ENCODE measurements at regions not wholly inside any gene's neighbourhood (a gene's known extent, or its start where the extent isn't known, plus 50 kb on each side); places are given as distances from the start of the nearest gene placed in this dataset.
"Not testable (repeated sequence)": the region's sequence is repeated elsewhere in the genome, so short reads cannot be mapped to it uniquely, and the experiment has no call there.

DNA sequence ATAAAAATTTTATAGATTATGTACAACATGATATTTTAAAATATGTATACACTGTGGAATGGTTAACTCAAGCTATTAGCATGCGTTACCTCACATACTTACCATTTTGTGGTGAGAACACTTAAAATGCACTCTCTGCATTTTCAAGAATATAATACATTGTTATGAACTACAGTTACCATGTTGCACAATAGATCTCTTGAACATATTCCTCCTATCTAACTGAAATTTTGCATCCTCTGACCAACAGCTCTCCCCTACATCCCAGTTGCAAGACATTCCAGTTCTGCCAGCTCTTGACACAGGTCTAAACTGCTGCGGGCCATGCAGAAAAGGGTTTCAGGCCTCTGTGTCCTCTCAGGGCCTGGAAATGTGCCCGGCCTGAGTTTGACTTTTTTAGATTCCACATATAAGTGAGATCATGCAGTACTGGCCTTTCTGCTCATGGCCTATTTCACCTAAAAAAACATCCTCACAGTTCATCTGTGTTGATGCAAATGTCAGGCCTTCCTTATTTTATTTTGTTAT, 113.7 kb downstream of the CDCA7 start:
- DNase-seq, result no peak

DNA sequence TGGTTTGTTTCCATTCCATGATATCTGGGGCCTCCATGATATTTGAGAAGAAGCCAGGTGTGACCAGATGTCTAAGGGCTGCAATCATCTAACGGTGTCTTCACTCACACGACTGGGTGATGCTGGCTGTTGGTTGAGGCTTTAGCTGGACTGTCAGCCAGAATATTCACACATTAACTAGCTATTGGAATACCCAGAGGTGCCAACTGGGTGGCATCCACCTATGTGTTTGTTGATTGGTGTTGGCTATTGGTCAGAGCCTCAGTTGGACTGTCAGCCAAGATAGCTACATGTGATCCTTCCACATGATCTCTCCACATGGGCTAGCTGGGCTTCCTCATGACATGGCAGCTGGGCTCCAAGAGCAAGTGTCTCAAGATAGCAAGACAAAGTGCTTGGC, 117.4 kb downstream of the CDCA7 start:
- DNase-seq, result no peak

DNA sequence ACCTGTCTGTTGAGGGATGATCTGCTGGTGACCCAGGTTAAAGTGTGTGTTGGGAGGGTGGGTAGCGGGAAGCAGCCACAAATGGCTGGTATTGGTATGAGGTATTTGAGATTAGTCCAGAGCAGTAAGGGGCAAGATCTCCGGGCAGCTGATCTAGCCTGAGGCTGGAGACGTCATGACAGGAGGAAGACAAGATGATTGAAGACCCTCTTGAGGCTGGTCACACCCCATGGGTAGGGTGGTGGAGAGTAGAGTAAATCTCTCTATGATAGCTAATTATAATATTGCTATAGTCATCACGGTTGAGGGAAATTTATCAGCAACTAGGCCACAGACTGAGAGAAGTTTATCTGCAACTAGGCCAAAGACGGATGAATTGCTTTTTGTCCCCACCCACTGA, 128.5 kb downstream of the CDCA7 start:
- DNase-seq, result no peak

DNA sequence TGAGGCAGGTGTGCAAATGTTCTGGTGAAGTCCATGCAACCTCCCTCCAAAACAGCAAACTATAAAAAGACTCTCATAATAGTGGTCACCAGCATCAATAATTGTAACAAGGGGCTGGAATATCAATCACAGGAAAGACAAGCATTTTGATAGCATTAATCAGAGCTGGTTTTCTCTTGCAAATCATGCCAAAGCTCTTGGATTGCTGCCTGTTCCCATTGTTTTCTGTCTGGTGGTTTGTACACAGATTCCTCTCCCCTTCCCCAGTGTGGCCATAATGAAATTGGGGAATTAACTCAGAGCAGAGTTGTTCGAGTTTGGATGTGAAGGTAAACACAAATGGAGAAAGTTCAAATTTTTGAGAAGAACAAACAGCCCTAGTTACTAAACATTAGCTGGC, 134.2 kb downstream of the CDCA7 start:
- no peak for DNase-seq

DNA sequence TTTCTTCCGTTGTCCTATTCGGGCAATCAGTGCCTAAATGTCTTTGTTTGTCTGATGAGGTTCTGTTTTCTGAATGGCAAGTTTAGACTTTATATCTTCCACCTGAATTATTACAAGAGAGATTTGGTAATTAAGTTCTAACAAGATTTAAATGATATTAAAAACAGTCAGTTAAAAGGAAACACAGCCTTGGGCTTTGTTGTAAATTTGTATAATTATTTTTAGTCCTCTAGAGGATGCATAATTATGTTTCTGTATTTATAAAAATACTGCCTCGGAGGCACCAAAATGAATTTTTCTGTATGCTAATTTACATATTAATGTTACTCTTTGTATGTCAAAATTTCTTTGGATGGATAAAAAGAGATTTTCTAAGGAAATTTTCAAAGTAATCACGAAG, 136.7 kb downstream of the CDCA7 start:
- DNase-seq, result no peak

DNA sequence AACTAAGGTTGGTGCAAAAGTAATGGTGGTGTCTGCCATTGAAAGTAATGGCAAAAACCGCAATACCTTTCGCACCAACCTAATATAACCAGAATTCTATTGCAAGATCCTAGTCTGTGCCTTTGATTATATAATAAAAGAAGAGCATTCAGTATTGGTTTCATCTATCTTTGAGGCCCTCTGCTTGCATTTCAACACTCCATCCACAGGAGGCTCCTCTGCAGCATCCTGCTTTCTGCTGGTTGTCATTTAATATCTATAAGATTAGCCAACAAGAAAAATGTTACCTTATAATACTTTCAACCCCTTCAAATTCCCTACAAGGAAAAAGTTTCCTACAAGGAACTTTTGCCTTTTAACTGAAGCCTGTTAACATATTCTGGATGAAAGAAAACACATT, 139.2 kb downstream of the CDCA7 start:
- DNase-seq, result no peak

DNA sequence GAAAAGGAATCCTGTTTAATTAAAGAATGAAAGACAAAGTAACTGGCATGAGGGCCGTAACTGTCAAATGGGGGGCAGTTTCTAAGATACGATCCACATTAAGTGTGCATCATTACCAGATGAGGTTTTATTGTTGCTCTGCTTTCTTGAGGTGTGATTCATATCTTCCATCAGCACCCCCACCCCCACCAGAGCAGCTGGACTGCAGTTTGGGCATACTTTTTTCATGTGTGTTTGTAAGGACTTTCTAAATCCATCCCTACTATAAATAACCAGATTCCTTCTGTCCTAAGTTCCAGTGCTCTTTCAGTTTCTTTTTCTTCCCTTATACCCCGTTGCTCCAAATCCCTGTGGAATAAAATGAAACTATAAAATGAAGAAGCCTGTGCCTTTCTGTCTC, 142.1 kb downstream of the CDCA7 start:
- DNase-seq, result no peak

DNA sequence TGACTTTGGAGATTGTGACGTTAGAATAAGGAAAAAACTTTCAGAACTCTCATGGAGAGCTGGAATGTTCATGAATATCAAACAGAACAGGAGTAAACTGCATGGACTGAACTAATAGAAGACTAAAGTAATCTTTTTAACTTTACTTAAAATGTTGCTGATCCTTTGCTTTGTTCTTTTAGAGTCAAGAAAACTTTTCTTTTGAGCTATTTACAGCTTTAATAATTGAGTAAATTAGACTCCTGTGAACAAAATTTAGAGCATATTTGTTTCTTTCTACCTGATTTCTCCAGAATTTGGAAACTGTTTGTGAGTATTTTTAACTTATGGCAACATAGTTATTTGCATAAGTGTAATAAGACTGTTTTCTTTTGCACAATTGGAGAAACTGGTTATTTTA, 146.3 kb downstream of the CDCA7 start:
- DNase-seq, result no peak

DNA sequence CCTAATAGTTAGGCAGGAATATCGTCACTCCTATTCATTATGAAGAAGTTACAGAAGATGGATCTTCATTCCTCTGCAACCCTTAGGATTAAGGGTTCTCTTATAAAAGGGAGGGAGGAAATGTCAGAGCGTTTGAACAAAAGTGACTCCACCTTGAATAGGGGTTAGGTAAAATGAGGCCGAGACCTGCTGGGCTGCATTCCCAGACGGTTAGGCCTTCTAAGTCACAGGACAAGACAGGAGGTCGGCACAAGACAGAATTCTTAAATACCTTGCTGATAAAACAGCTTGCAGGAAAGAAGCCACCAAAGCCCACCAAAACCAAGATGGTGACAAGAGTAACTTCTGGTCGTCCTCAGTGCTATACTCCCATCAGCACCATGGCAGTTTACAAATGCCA, 147.6 kb downstream of the CDCA7 start:
- DNase-seq, result no peak

DNA sequence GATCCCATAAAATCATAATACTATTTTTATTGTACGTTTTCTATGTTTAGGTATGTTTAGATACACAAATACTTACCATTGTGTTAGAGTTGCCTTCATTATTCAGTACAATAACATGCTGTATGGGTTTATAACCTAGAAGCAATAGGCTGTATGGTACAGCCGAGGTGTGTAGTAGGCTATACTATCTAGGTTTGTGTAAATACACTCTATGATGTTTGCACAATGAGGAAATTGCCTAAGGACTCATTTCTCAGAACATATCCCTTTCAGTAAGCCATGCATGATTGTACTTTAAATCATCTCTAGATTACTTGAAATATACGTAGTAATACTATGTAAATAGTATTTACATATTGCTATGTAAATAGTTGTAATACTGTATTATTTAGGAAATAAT, 156.7 kb downstream of the CDCA7 start:
- DNase-seq, result no peak

DNA sequence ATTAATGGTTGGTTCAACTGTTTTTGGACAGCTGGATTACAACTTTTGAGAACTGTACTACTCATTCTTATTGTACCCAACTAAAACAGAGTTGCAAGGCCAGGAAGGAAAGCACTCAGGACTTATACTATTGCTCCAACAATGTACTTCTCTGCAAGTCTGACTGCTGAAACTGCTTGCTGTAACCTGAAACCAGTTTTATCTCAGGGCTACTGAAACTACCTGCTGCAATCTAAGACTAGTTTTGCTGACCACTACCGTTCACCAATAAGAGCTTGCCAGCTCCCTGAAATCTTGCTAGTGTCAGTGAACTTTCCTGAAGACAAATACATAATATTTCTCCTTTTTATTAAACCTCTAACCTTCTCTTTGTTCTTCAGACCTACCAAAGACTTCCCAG, 157.3 kb downstream of the CDCA7 start:
- no peak for DNase-seq

DNA sequence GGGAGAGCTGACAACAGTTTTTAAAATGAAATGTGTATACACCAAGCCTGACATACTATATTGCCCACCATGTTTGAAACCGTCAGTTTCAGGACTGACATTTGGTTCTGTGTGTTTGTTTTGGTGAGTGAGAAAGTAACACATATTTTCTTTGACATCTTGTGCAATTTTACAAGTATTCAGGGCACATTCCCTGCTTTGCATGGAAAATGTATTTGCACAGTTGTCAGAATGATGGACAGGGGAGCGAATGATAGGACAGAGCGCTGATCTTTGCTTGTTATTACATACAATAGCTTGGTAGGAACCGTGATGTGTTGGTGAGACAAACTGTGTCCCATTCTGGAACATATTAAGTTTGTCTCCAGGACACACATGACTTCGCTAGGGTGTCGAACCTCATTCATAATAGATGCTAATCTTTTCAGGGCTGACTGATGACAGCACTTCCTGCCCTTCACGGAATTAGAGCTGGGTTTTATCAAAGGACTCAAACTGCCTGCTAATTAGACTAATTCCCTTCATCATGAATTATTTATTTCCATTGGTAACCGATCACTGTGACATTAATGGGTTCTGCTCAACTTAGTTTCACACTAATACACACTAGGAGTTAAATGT, 158.5 kb downstream of the CDCA7 start:
- no peak for DNase-seq

DNA sequence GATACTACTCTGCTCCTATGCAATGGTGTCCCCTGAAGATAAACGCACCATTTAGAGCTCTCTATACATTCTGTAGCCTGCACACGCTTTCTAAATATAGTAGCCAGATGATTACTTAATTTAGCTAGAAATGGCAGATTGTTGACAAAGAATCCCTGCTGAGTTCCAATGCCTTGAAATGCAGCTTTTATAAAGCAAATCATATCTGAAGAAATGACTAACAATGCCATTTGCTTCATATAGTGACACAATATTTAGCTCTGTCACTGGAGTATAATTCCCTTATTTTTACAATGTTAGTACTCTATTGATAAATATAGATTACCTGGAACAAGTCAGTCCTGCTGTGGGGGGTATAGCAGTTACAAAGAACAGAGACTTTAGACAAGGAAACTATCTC, 166.2 kb downstream of the CDCA7 start:
- no peak for DNase-seq

DNA sequence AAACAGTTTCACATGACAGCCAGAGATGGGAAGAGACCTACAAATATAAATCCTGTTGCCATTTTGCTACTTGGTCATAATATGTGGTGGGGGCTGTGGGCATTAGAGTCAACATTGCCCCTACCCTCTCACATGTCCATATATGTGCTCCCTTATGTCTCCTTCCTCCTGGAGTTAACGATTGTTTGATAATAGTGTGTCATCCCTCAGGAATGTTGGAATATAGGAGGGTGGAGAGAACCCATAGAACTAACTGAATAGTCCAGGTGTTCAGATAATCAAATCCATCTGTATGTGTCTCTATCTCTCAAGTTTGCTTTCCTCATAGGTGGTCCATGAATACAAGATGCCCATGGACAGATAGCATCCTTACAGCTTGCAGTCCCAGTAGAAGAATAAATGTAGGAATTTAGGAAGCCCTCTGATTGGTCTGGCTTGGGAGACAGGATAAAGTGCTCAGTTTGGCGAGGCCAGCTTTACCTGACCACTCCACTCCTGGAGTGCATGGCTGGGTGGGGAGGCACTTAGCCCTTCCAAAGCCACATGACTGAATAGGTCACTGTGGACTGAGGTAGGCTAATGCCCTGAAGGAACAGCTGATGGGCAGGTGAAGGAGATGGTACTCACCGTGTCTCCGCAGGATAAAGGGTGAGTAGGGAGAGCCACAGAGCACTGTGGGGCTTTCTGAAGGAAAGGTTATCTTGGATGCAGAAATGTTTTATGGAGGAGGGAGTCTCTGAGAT, 166.9 kb downstream of the CDCA7 start:
- DNase-seq, result no peak

DNA sequence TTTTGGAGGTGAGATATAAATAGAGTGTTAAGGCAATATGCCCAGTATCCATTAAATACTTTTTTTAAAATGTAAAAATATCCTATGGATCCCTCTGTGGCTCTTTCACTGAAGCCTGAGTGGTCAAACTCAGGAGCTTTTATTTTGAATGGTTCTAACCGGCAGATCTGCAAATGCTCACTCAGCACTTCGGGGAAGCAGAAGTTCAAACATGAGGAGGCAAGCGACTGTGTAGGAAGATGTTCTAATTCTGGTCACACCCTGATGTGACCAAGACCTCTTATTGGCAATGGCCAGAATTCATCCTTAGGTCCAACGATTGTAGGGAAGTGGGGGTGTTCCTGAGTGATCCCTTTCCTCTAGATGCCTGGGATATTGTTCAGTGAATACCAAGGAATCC, 168.8 kb downstream of the CDCA7 start:
- DNase-seq, result no peak

DNA sequence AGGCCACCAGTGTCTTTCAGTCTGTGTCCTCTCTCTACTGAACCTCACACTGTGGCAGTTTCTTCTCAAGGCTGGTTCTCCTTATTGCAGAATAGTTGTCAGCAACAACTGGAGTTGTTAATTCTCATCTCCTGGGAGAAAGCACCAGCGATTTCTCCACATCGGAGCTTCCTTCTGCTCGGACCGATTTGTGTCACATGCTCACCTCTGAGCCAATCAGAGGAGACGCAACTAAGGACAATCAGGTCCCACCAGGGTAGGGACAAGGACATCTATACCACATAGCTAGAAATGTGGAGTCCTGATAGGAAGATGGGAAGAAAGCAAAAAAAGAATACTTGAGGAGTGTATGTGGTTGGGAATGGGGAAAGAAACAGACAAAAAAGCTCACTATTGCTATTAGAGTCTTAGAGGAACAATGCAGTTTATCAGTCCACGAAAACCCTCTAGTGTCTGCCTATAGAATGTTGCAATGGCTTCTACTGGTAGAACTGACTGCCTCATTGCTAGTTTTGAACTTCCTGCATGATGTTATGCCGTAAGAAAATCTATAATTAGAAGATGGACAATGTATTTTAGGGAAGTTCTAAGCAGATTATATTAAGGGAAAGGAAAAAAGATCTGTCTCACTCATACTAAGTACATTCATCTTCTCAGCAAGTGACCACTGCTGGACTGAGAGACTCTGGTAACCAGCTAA, 169.7 kb downstream of the CDCA7 start:
- no peak for DNase-seq

DNA sequence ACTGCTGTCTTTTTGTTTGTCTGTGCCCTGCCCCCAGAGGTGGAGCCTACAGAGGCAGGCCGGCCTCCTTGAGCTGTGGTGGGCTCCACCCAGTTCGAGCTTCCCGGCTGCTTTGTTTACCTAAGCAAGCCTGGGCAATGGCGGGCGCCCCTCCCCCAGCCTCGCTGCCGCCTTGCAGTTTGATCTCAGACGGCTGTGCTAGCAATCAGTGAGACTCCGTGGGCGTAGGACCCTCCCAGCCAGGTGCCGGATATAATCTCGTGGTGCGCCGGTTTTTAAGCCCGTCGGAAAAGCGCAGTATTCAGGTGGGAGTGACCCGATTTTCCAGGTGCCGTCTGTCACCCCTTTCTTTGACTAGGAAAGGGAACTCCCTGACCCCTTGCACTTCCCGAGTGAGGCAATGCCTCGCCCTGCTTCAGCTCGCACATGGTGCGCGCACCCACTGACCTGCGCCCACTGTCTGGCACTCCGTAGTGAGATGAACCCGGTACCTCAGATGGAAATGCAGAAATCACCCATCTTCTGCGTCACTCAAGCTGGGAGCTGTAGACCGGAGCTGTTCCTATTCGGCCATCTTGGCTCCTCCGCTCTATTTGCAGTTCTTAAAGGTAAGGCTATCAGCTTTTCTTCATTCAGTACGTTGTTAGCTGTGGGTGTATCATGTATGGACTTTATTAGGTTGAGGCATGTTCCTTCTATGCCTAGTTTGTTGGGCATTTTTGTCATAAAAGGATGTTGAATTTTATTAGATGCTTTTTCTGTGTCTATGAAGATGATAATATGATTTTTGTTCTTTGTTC, 178.3 kb downstream of the CDCA7 start:
- DNase-seq, result not testable (repeated sequence)

DNA sequence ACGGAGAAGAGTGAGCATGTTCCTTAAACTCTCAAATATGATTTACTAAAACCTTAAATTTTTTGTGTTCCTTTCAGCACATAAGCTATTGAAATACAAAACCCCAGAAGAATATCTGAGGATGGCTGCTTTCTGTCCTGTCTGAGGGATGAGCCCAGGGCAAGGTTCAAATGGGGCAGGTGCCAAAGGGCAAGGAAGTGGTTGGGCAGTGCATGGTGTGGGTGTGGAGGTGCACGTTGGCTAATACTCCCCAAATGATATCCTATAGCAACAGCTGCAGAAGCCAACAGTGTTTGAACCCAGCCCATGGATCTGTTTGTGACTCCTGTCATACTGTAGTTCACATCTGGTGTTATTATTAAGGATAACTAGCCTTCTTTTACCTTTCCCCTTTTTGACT, 183.0 kb downstream of the CDCA7 start:
- DNase-seq, result no peak

DNA sequence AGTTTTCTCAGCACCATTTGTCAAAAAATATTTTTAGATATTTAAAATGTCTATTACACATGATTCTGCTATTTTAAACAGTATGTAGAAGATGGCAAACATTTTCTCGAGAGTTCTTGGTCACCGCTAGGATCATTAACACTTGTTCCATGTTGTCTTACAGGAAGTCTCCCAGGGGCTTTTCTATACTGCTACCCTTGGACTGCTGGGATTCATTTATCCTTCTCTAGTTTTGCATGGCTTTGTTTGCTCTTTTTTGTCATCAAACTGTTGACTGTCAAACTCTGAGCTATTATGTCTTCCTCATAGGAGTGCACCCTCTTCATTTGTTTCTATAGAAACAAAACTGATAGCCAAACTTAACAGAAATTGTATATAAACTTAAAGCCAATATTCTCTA, 184.9 kb downstream of the CDCA7 start:
- no peak for DNase-seq

DNA sequence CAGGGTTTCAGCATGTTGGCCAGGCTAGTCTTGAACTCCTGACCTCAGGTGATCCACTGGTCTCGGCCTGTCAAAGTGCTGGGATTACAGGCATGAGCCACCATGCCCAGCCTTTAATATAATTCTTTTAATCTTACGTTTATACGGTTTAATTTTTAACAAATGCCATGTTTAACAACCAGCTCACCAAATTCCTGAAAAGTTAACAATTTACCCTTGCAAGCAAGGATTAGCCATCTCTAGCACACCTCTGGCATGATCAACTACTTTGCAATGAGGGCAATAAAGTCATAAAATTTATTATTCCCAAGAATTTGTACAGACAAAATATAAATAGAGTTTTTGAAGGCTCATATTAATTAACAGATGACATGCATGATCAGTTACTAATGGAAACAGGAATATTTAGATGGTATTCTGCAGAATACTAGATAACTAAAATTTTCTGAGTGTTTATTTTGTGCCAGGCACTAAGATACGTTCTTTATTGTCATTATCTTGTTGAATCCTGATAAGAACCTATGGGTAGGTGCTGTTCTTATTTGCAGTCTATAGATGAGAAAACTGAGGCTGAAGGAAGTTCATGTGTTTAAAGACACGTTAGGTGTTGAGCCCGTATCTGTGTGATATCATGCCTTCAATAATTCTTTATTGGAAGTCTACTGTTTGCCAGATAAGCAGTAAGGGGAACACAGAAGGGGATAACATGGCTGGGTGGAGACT, 190.1 kb downstream of the CDCA7 start:
- DNase-seq, result no peak

DNA sequence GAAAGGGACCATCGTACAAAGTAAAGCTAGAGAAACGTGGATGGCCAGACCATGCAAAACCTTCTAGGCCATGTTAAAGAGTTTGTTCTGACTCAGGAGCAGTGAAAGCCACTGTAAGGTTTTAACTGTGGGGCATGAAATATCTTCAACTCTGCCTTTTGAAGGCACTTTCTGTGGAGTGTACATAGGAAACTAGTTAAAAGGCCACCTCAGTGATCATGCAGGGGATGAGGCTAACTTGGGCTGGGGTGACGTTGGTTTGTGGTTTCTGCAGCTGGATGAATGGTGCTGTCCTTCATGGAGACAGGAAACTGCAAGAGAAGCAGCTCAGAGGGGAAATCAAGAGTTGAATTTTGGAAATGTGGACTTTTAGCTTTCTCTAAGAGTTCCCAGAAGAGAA, 190.7 kb downstream of the CDCA7 start:
- no peak for DNase-seq

DNA sequence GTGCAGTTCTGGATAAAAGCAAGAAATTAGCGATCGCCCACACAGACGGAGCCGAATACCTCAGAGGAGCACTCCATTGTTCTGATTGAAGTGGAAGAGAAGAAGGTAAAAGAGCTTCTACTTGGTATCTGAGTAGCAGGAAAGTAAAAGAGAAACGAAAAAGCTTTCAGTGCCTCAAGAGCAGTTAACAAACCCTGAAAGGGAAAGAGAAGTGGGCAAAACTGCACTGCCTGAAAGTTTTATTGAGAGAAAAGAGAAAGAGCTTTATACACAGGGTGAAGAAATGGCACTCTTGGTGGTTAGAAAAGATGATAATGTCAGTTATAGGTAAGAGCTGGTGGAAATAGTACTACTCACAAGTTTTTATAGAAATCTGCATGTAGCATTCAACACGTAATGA, 192.8 kb downstream of the CDCA7 start:
- no peak for DNase-seq

DNA sequence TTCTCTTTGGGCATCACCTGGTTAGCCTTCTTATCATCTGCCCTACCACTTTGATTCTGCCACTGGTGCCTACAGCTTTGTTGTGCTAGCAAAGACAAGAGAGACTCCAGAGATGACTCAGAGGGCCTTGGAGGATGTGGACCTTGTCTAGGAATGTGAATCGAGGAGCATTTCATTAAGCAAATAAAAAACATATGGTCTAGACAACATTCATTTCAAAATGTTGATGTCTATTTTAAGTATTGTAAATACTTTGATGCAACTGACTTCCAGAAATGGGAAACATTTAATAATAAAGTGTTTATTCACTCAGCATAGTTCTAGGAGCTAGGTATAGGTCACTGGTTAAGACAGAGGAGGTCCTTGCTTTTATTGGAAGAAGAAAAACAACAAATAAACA, 195.5 kb downstream of the CDCA7 start:
- no peak for DNase-seq
